ENCODE measurements at regions not wholly inside any gene's neighbourhood (a gene's known extent, or its start where the extent isn't known, plus 50 kb on each side); places are given as distances from the start of the nearest gene placed in this dataset.

- TF ChIP-seq EP300 (IDR thresholded peaks at IDR 0.05; ENCODE audit: low read depth) (no peak), POLR2A (IDR thresholded peaks at IDR 0.05) (no peak)
- TF ChIP-seq, protein P1, sequence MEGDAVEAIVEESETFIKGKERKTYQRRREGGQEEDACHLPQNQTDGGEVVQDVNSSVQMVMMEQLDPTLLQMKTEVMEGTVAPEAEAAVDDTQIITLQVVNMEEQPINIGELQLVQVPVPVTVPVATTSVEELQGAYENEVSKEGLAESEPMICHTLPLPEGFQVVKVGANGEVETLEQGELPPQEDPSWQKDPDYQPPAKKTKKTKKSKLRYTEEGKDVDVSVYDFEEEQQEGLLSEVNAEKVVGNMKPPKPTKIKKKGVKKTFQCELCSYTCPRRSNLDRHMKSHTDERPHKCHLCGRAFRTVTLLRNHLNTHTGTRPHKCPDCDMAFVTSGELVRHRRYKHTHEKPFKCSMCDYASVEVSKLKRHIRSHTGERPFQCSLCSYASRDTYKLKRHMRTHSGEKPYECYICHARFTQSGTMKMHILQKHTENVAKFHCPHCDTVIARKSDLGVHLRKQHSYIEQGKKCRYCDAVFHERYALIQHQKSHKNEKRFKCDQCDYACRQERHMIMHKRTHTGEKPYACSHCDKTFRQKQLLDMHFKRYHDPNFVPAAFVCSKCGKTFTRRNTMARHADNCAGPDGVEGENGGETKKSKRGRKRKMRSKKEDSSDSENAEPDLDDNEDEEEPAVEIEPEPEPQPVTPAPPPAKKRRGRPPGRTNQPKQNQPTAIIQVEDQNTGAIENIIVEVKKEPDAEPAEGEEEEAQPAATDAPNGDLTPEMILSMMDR (IDR thresholded peaks at IDR 0.05): no peak
Measured at GRCh38 chr2:187934236-187934635, 357.4 kb upstream of the GULP1 start.
